ENCODE measurements at regions not wholly inside any gene's neighbourhood (a gene's known extent, or its start where the extent isn't known, plus 50 kb on each side); places are given as distances from the start of the nearest gene placed in this dataset.
"Not testable (repeated sequence)": the region's sequence is repeated elsewhere in the genome, so short reads cannot be mapped to it uniquely, and the experiment has no call there.

DNA sequence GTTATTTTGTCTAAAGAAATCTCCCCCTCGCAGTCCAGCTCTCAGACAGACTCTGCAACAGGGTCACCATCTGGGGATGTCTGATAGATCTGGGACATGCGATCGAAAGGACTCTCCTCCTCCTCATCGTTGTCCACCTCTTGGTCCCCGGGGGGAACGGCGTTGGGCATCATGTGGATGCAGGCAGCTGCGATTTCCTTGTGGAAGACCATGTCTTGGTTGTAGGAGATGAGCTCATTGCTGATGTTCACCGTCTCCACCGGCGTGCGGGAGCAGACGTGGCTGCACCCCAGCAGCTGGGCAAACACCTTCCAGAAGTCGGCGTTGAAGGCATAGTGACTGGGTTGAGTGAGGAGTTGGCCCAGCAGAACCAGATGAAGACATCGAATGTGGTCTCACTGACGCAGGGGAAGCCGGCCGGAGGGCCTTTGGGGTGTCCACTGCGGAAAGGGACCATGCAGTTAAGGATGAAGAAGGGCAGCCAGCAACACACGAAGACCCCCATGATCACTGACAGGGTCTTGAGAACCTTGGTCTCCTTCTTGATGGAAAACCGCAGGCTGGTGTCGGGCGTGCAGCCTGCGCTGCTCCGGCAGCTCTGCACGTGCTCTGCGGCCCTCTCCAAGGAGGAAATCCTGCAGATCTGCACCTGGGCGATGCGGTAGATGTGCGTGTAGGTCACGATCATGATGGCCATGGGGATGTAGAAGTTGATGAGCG, 918.9 kb downstream of the RPIA start:
- not testable (repeated sequence) for TF ChIP-seq POLR2AphosphoS5 (IDR thresholded peaks at IDR 0.05; ENCODE audit: borderline replicate concordance, low read depth, low read length); EZH2 (IDR thresholded peaks at IDR 0.05)

Data from SK-N-MC (cell line).